Kidney (tissue), 13 donors: ENCODE measurements at regions not wholly inside any gene's neighbourhood (a gene's known extent, or its start where the extent isn't known, plus 50 kb on each side); places are given as distances from the start of the nearest gene placed in this dataset.

ENCODE experiments used
- DNase-seq, 5 donors: peaks; one replicate each; pipeline ENCODE4 v3.0.0-alpha.2; 2013 to 2020
- FAIRE-seq: peaks from 2 replicates; lab custom pipeline; 2012; peaks lifted over from hg19 to GRCh38; lab: Jason Lieb, UNC
- H3K27ac ChIP-seq, 2 donors: one replicate each; pipeline ENCODE4 v1.7.0; 2013; ENCODE audit warnings: low read depth in 2 of 2, low read length in 2 of 2, inconsistent platforms in 1 of 2
- H3K27me3 ChIP-seq: one replicate; pipeline ENCODE4 v1.7.1; 2013; ENCODE audit warnings: low read length, inconsistent platforms; ENCODE audit not compliant: control insufficient read depth, insufficient read depth
- H3K36me3 ChIP-seq, 3 donors: one replicate each; pipeline versions ENCODE4 v1.7.0 to v1.7.1; 2013; ENCODE audit warnings: low read length in 3 of 3, control low read depth in 1 of 3, inconsistent platforms in 1 of 3; ENCODE audit not compliant: insufficient read depth in 3 of 3, control insufficient read depth in 2 of 3
- H3K4me1 ChIP-seq, 3 donors: one replicate each; pipeline versions ENCODE4 v1.7.0 to v1.7.1; 2013; ENCODE audit warnings: low read length in 3 of 3, inconsistent platforms in 1 of 3, low read depth in 1 of 3; ENCODE audit not compliant: control insufficient read depth in 2 of 3, insufficient read depth in 2 of 3
- H3K4me3 ChIP-seq, 3 donors: one replicate each; pipeline versions ENCODE4 v1.7.0 to v1.8.1; 2013; ENCODE audit warnings: low read length in 3 of 3, control low read depth in 1 of 3, inconsistent platforms in 1 of 3
- H3K9ac ChIP-seq, 3 donors: one replicate each; pipeline versions ENCODE4 v1.7.0 to v1.7.1; 2013; ENCODE audit warnings: low read length in 3 of 3, control low read depth in 1 of 3, inconsistent platforms in 1 of 3
- H3K9me3 ChIP-seq, 3 donors: one replicate each; pipeline versions ENCODE4 v1.7.0 to v1.7.1; 2013; ENCODE audit warnings: low read length in 3 of 3, control low read depth in 1 of 3, inconsistent platforms in 1 of 3; ENCODE audit not compliant: control insufficient read depth in 2 of 3, insufficient read depth in 1 of 3
- intact Hi-C: fragments of 100-400 bp; cut with DNase I; formaldehyde crosslinking; loops from one replicate; pipeline ENCODE4 v1.11.1; 2022
- TF ChIP-seq, protein P1 (sequence below): IDR thresholded peaks from 3 replicates; pipeline ENCODE4 v1.5.1; 2012; ENCODE audit warnings: mild to moderate bottlenecking, moderate library complexity, borderline replicate concordance; ENCODE audit not compliant: insufficient read depth; ENCODE audit errors: extremely low read depth
- donor health status: control.
- donor health status: control.
- donor health status: control.
- donor health status: control.
- donor health status: control.
- donor health status: DM: yes; HTN: yes; CAD: no.
- donor health status: Normal renal cell carcinoma (clear cell type).

DNA sequence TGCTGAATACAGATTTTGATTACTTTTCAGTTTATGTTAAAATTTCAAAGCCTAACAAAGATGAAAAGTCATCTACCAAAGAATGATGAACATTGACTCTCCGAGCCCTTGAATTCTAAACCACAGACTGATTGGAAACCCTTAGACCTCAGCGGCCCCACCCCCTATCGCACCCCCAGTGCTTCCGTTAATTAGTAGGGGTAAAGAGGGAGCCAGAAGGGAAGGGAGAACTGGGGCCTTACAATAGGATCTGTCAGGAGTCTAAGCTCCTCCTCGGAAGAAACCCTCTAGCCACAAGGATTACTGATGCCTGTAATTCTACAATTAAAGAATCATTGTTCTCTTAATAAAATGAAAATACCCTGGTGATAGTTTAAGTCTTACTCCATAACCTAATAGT is 79.7 kb upstream of the JARID2 start:
- H3K9me3 ChIP-seq: no peaks in the 10 kb centered on the region
- no peaks in the 10 kb centered on the region for H3K4me1 ChIP-seq
- FAIRE-seq (no peak), DNase-seq (no peak)
- TF ChIP-seq, protein P1, sequence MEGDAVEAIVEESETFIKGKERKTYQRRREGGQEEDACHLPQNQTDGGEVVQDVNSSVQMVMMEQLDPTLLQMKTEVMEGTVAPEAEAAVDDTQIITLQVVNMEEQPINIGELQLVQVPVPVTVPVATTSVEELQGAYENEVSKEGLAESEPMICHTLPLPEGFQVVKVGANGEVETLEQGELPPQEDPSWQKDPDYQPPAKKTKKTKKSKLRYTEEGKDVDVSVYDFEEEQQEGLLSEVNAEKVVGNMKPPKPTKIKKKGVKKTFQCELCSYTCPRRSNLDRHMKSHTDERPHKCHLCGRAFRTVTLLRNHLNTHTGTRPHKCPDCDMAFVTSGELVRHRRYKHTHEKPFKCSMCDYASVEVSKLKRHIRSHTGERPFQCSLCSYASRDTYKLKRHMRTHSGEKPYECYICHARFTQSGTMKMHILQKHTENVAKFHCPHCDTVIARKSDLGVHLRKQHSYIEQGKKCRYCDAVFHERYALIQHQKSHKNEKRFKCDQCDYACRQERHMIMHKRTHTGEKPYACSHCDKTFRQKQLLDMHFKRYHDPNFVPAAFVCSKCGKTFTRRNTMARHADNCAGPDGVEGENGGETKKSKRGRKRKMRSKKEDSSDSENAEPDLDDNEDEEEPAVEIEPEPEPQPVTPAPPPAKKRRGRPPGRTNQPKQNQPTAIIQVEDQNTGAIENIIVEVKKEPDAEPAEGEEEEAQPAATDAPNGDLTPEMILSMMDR: no peak
- intact Hi-C loops: no loop called here
- H3K27ac ChIP-seq: no peak overlapping the region
- H3K9ac ChIP-seq: no peak overlapping the region
- no peaks in the 10 kb centered on the region for H3K36me3 ChIP-seq
- no peaks in the 10 kb centered on the region for H3K27me3 ChIP-seq
- no peak overlapping the region for H3K4me3 ChIP-seq

DNA sequence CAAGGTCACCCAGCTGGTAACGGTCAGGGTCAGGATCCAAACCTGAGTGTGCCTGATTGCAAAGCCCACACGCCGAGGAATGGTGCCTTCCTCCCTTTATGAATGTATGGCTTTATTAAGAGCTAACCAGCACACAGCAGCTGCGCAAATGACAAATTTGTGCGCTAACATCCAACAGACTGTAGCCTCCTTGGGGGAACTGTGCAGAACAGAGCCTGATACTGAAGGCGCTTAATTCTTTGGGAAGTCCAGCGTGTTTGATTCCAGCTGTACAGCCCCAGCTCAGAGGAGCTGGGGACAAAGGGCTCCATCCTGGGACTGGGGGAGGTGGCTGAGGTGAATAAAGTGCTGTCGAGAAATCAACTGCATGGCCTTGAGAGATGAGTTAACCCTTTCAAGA is 75.7 kb upstream of the JARID2 start:
- TF ChIP-seq, protein P1: no peak
- intact Hi-C loops: no loop called here
- H3K36me3 ChIP-seq: no peaks in the 10 kb centered on the region
- H3K27ac ChIP-seq: no peak overlapping the region
- H3K9ac ChIP-seq: no peak overlapping the region
- H3K4me3 ChIP-seq: no peak overlapping the region
- DNase-seq (no peak), FAIRE-seq (no peak)
- H3K27me3 ChIP-seq: no peaks in the 10 kb centered on the region
- H3K9me3 ChIP-seq: no peaks in the 10 kb centered on the region
- H3K4me1 ChIP-seq: no peaks in the 10 kb centered on the region

DNA sequence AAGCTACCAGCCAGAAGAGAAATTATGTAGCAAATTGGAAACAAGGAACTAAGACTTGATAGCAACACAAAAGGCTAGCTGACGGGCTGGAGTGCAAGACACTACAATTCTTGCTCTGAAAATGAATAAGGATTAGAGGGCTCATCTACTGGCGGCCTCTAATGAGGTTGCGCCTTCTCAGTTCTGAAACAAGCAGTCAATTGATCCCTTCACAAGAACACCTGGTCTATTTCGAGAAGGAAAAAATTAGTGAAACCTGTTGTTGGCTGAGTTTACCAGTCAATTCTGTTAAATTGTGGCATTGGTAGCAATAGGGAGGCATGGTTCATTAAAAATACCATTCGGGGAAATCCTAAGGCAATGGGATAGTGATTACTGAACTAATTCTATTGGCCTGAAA is 74.8 kb upstream of the JARID2 start:
- FAIRE-seq: no peak
- intact Hi-C loops: no loop called here
- H3K27me3 ChIP-seq: no peaks in the 10 kb centered on the region

More for the DNA sequence above, 74.8 kb upstream of the JARID2 start:
- TF ChIP-seq, protein P1: no peak
- Histone ChIP-seq H3K9me3 (no peaks in the 10 kb centered on the region), H3K9ac (no peak overlapping the region), H3K27ac (no peak overlapping the region), H3K4me1 (no peaks in the 10 kb centered on the region), H3K36me3 (no peaks in the 10 kb centered on the region), H3K4me3 (no peak overlapping the region)
- DNase-seq: no peak
